ENCODE measurements at regions not wholly inside any gene's neighbourhood (a gene's known extent, or its start where the extent isn't known, plus 50 kb on each side); places are given as distances from the start of the nearest gene placed in this dataset.

GRCh38 chr3:165256554-165257065, 60.4 kb upstream of the SLITRK3 start:
- no peak for TF ChIP-seq EZH2 (IDR thresholded peaks at IDR 0.05; ENCODE audit: borderline replicate concordance, low read depth, low read length, poor library complexity, severe bottlenecking)
- peak; percentile 43 for TF ChIP-seq CTCF (conservative IDR thresholded peaks at IDR 0.05; ENCODE audit: low read depth, low read length)
